PC-9 (cell line): ENCODE measurements at regions not wholly inside any gene's neighbourhood (a gene's known extent, or its start where the extent isn't known, plus 50 kb on each side); places are given as distances from the start of the nearest gene placed in this dataset.

Source experiments
- BruUV-seq: library from RNA; stranded (reverse); fragments of 400-500 nt; replicated peaks from 2 replicates; lab custom pipeline; 2021; lab: Mats Ljungman, UMichigan
- CTCF ChIA-PET: fragments of 300-600 bp; sonication (Branson Sonifier 250); formaldehyde crosslinking; loops from one replicate; lab custom pipeline; 2022; ENCODE audit warnings: antibody characterized with exemption; lab: Charles Lee
- POLR2A ChIA-PET: fragments of 300-600 bp; sonication (Branson Sonifier 250); formaldehyde crosslinking; loops from one replicate; lab custom pipeline; 2022; ENCODE audit warnings: antibody characterized with exemption; ENCODE audit not compliant: unreplicated experiment; lab: Charles Lee
- DNase-seq, 2 experiments: peaks; one replicate each; pipeline versions ENCODE4 v3.0.0 to v3.0.0-alpha.2; 2015 to 2022; ENCODE audit warnings: mixed read lengths in 1 of 2
- H2AFZ ChIP-seq: fragments of 200-600 bp; sonication (generic); 2 replicates; pipeline ENCODE4 v1.8.1; 2017; ENCODE audit warnings: antibody characterized with exemption
- H3F3A ChIP-seq: fragments of 200-600 bp; sonication (generic); 2 replicates; pipeline ENCODE4 v1.8.1; 2017; ENCODE audit warnings: antibody characterized with exemption, mild to moderate bottlenecking, low read depth; ENCODE audit not compliant: insufficient read depth
- H3K27ac ChIP-seq: fragments of 200-600 bp; sonication (generic); 2 replicates; pipeline ENCODE4 v1.6.1; 2016; ENCODE audit warnings: mixed run types
- H3K27me3 ChIP-seq: fragments of 200-600 bp; sonication (generic); 2 replicates; pipeline ENCODE4 v1.6.1; 2016; ENCODE audit warnings: low read depth, mixed run types; ENCODE audit not compliant: insufficient read depth
- H3K36me3 ChIP-seq: fragments of 200-600 bp; sonication (generic); 2 replicates; pipeline ENCODE4 v1.6.1; 2016; ENCODE audit warnings: low read depth, mixed run types
- H3K4me1 ChIP-seq: fragments of 200-600 bp; sonication (generic); replicated peaks from 2 replicates; pipeline ENCODE4 v1.6.1; 2016; ENCODE audit warnings: mixed run types; ENCODE audit not compliant: insufficient read depth
- H3K4me2 ChIP-seq: fragments of 200-600 bp; sonication (generic); 2 replicates; pipeline ENCODE4 v1.6.1; 2017; ENCODE audit warnings: mixed run types
- H3K4me3 ChIP-seq: fragments of 200-600 bp; sonication (generic); 2 replicates; pipeline ENCODE4 v1.6.1; 2016; ENCODE audit warnings: mixed run types
- H3K79me2 ChIP-seq: fragments of 200-600 bp; sonication (generic); 2 replicates; pipeline ENCODE4 v1.6.1; 2017; ENCODE audit warnings: low read depth, mixed run types
- H3K9me2 ChIP-seq: fragments of 200-600 bp; sonication (generic); 2 replicates; pipeline ENCODE4 v1.8.1; 2017; ENCODE audit warnings: mild to moderate bottlenecking; ENCODE audit not compliant: insufficient read depth
- H3K9me3 ChIP-seq: fragments of 200-600 bp; sonication (generic); 2 replicates; pipeline ENCODE4 v1.8.1; 2016; ENCODE audit warnings: low read depth; ENCODE audit not compliant: insufficient read depth
- H4K20me1 ChIP-seq: fragments of 200-600 bp; sonication (generic); 2 replicates; pipeline ENCODE4 v1.8.1; 2017; ENCODE audit not compliant: insufficient read depth
- CTCF ChIP-seq: fragments of 200-600 bp; sonication (generic); conservative IDR thresholded peaks from 2 replicates; pipeline ENCODE4 v1.6.1; 2017; ENCODE audit warnings: mixed run types, antibody characterized with exemption, mild to moderate bottlenecking, moderate library complexity
- EZH2 ChIP-seq: fragments of 200-600 bp; sonication (generic); IDR thresholded peaks from 2 replicates; pipeline ENCODE4 v1.8.0; 2017; ENCODE audit warnings: antibody characterized with exemption, low read depth
- intact Hi-C: fragments of 100-400 bp; cut with micrococcal nuclease; formaldehyde crosslinking; loops from one replicate; pipeline ENCODE4 v1.10.0; 2022; ENCODE audit not compliant: unreplicated experiment

GRCh38 chr15:78695854-78696253 lies 54.8 kb upstream of the CHRNB4 start:
- CTCF ChIA-PET: no interaction called here

GRCh38 chr15:78695046-78695671 lies 54.1 kb upstream of the CHRNB4 start:
- TF ChIP-seq EZH2: no peak
- no peak for TF ChIP-seq CTCF
- CTCF ChIA-PET: no interaction called here

More at GRCh38 chr15:78695854-78696253, 54.8 kb upstream of the CHRNB4 start:
- Histone ChIP-seq H3K4me1 (no peaks in the 10 kb centered on the region), H3K4me2 (no peak overlapping the region), H3K36me3 (no peaks in the 10 kb centered on the region), H3K79me2 (no peaks in the 10 kb centered on the region), H3K4me3 (no peak overlapping the region), H3F3A (no peaks in the 10 kb centered on the region), H4K20me1 (no peaks in the 10 kb centered on the region), H3K27ac (no peak overlapping the region), H3K9me2 (no peaks in the 10 kb centered on the region), H3K9me3 (no peaks in the 10 kb centered on the region), H3K27me3 (no peaks in the 10 kb centered on the region), H2AFZ (no peak overlapping the region)
- POLR2A ChIA-PET: no interaction called here
- no TSS peak for BruUV-seq
- TF ChIP-seq CTCF: no peak
- TF ChIP-seq EZH2: no peak
- intact Hi-C loops: no loop called here
- DNase-seq: no peak

GRCh38 chr15:78691851-78692421 lies 50.9 kb upstream of the CHRNB4 start:
- H3K9me3 ChIP-seq: no peaks in the 10 kb centered on the region
- intact Hi-C loops: no loop called here
- H3K27me3 ChIP-seq: no peaks in the 10 kb centered on the region
- no peak overlapping the region for H3K4me3 ChIP-seq
- no peak overlapping the region for H3K27ac ChIP-seq
- no peaks in the 10 kb centered on the region for H4K20me1 ChIP-seq
- CTCF ChIA-PET: no interaction called here
- TF ChIP-seq EZH2 (no peak), CTCF (no peak)
- H3K4me2 ChIP-seq: no peak overlapping the region
- H3K36me3 ChIP-seq: no peaks in the 10 kb centered on the region
- no peaks in the 10 kb centered on the region for H3F3A ChIP-seq
- H3K79me2 ChIP-seq: no peaks in the 10 kb centered on the region
- no peak overlapping the region for H2AFZ ChIP-seq
- POLR2A ChIA-PET: no interaction called here
- H3K9me2 ChIP-seq: no peaks in the 10 kb centered on the region
- DNase-seq: no peak
- H3K4me1 ChIP-seq: no peaks in the 10 kb centered on the region
- no TSS peak for BruUV-seq

More at GRCh38 chr15:78695046-78695671, 54.1 kb upstream of the CHRNB4 start:
- H3K27me3 ChIP-seq: no peaks in the 10 kb centered on the region
- H3K79me2 ChIP-seq: no peaks in the 10 kb centered on the region
- H3K9me2 ChIP-seq: no peaks in the 10 kb centered on the region
- POLR2A ChIA-PET: no interaction called here
- no peak overlapping the region for H3K27ac ChIP-seq
- H3K4me2 ChIP-seq: no peak overlapping the region
- no peaks in the 10 kb centered on the region for H4K20me1 ChIP-seq
- no peak for DNase-seq
- intact Hi-C loops: no loop called here
- no TSS peak for BruUV-seq
- no peaks in the 10 kb centered on the region for H3K4me1 ChIP-seq
- H3K4me3 ChIP-seq: no peak overlapping the region
- no peaks in the 10 kb centered on the region for H3K9me3 ChIP-seq
- no peak overlapping the region for H2AFZ ChIP-seq
- no peaks in the 10 kb centered on the region for H3F3A ChIP-seq
- no peaks in the 10 kb centered on the region for H3K36me3 ChIP-seq
